ENCODE measurements at regions not wholly inside any gene's neighbourhood (a gene's known extent, or its start where the extent isn't known, plus 50 kb on each side); places are given as distances from the start of the nearest gene placed in this dataset.
"Not testable (repeated sequence)": the region's sequence is repeated elsewhere in the genome, so short reads cannot be mapped to it uniquely, and the experiment has no call there.

DNA sequence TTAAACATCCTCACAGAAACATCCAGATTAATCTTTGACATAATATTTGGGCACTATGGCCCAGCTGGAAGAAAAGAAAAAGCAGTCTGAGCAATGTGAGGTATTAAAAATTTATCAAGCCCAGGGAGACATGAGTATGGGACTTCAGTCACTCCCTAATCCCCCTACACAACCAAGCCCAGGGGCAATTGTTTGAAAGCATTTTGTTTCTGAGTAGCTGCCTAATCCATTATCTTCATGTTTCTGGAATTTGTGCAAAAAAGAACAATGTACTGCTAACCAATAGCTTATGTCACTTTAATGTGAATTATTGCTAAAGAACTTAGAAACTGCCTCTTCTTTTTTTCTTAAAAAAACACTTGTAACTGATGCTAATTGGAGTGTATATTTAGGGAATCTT is 360.7 kb downstream of the TEX13C start:
- DNase-seq, result no peak
- Histone ChIP-seq H3K4me3 (no peak overlapping the region), H3K36me3 (no peaks in the 10 kb centered on the region), H3K9me3 (replicated peaks) (no peaks in the 10 kb centered on the region), H3K27ac (no peak overlapping the region), H3K4me1 (no peaks in the 10 kb centered on the region), H3K27me3 (no peaks in the 10 kb centered on the region)

DNA sequence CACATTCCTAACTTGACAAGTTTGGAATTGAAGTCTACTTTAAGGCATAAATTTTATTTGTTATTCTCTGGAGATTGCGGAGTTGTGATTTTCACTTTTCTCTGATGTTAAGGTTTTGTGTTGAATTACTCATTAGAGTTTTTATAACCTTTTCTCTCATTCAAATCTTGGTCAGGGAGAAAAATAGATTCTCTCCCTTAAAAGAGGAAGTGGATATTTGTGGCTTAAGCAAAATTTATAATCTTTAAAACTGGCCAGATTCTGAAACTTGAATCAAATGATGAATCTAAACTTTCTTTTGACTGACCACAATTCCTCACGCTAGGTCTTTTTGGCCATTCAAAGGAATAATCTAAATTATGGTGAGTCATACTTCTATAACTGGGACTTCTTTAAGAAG is 361.4 kb downstream of the TEX13C start:
- Histone ChIP-seq H3K9me3 (replicated peaks) (no peaks in the 10 kb centered on the region), H3K4me1 (no peaks in the 10 kb centered on the region), H3K4me3 (no peak overlapping the region), H3K27ac (no peak overlapping the region), H3K36me3 (no peaks in the 10 kb centered on the region), H3K27me3 (no peaks in the 10 kb centered on the region)
- no peak for DNase-seq

DNA sequence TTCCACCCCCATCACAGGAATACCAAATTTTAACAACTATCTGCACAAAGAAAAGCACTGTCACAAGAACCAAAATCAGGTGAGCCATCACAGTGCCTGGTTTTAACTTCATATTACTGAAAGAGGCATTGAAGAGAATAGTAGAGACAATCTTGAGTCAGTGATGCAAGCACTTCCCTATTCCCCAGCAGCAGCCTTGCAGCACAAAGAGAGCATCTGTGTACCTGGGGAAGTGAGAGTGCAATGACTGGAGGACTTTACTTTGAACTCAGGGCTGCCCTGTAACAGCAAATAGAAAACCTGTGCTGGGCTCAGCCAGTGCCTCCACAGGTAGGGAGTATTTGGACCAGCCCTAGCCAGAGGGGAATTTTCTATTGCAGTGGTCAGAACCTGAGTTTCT is 361.8 kb downstream of the TEX13C start:
- Histone ChIP-seq H3K9me3 (replicated peaks) (no peaks in the 10 kb centered on the region), H3K27ac (no peak overlapping the region), H3K4me3 (no peak overlapping the region), H3K36me3 (no peaks in the 10 kb centered on the region), H3K27me3 (no peaks in the 10 kb centered on the region), H3K4me1 (no peaks in the 10 kb centered on the region)
- DNase-seq, result no peak

DNA sequence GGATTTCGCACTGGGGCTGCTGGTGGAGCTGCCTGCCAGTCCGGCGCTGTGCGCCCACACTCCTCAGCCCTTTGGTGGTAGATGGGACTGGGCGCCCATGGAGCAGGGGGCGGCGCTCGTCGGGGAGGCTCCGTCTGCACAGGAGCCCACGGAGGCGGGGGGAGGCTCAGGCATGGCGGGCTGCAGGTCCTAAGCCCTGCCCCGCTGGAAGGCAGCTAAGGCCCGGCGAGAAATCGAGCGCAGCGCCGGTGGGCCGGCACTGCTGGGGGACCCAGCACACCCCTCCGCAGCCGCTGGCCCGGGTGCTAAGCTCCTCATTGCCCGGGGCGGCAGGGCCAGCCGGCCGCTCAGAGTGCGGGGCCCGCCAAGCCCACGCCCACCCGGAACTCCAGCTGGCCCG is 370.9 kb downstream of the TEX13C start:
- not testable (repeated sequence) for H3K4me1 ChIP-seq; H3K4me3 ChIP-seq; H3K9me3 ChIP-seq (replicated peaks); H3K27me3 ChIP-seq; H3K36me3 ChIP-seq; H3K27ac ChIP-seq; DNase-seq

DNA sequence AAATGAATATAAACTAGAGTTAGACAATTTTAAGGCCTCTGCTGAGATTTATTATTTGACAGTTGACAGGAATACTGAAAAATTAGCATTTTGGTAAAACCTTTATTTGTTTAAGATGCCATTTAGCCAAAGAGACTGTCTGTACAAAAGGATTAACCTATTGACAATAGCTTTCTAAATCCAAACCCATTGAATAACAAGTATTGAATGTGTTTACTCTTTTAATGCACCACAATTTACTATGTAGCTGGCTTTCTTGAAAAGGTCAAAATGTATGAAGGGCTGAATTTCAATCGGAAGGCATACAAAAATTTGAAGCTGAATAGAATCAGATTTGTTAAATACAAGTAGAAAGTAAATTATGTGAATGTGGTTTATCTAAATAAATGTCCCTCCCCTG is 374.5 kb downstream of the TEX13C start:
- H3K4me1 ChIP-seq, result no peaks in the 10 kb centered on the region
- no peak for DNase-seq

DNA sequence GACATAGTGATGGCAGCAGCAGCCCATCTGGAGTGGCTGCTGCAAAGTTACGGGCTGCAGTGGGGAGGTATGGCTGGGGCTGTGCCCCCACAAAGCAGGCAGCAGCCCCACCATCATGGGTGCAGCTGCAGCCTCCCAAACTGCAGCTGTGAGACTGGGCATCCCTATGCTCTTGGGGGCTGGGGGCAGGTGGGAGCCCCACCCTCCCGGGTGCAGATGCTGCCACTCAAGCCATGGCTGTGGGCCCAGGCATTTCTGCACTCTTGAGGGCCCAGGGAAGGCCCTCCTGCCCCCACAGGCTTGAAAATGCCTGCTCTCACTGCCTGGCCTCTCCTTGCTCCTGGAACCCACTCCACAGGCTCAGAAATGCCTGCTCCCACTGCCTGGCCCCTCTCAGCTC is 389.4 kb downstream of the TEX13C start:
- H3K27me3 ChIP-seq, result no peaks in the 10 kb centered on the region
- no peak overlapping the region for H3K27ac ChIP-seq
- DNase-seq, result no peak
- no peaks in the 10 kb centered on the region for H3K9me3 ChIP-seq (replicated peaks)
- no peak overlapping the region for H3K4me3 ChIP-seq
- no peaks in the 10 kb centered on the region for H3K36me3 ChIP-seq
- no peaks in the 10 kb centered on the region for H3K4me1 ChIP-seq

More for the DNA sequence above, 374.5 kb downstream of the TEX13C start:
- Histone ChIP-seq H3K9me3 (replicated peaks) (no peaks in the 10 kb centered on the region), H3K36me3 (no peaks in the 10 kb centered on the region), H3K27me3 (no peaks in the 10 kb centered on the region), H3K4me3 (no peak overlapping the region), H3K27ac (no peak overlapping the region)

DNA sequence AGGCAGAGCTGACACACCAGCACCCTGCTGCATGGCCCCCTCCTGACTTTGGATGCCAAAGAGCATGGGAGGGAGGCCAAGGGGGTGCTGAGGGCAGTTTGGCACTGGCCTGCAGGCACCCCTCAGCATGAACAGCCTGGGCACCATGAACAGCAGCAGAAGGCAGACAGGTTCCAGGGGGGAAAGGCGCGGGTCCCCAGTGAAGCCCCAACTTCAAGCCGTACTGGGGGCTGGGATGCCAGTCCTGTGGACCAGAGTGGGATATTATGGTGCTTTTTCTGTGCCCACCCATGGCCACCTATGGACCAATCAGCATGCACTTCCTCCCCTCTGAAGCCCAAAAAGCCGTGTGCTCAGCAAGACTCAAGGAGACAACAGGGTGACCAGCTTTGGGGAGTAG is 389.9 kb downstream of the TEX13C start:
- Histone ChIP-seq H3K4me3 (no peak overlapping the region), H3K27ac (no peak overlapping the region), H3K36me3 (no peaks in the 10 kb centered on the region), H3K9me3 (replicated peaks) (no peaks in the 10 kb centered on the region), H3K4me1 (no peaks in the 10 kb centered on the region), H3K27me3 (no peaks in the 10 kb centered on the region)
- no peak for DNase-seq

DNA sequence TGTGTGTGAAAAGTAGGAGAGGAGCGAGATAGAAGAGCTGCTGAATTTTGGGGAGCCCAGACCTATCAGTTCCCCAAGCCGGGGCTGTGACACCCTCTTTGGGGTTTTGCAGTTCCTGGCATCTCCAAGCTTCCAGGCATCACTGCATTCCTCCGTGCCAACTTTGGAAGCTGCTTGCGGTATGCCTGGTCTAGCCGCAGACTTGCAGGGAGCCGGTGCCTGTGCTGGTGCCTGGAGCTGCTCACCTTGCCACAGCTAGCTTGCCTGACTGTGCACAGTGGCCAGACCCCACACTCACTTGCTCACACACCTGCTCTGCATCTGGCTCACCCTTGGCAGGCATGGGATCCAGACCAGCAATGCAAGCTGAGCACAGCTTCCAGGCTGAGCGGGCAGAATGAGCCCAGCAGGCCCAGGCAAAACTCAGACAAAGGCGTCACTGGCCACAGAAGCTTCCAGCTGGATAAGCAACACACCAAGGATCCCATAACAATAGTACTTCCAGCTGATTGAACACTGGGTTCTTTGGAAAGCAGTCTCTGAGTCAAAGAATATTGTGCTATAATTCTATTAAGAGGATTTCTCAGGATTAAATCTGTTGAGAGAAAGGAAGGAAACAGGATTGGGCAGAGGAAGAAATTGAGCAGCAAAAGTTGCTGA is 390.9 kb downstream of the TEX13C start:
- no peaks in the 10 kb centered on the region for H3K27me3 ChIP-seq
- H3K27ac ChIP-seq, result no peak overlapping the region
- H3K4me3 ChIP-seq, result no peak overlapping the region
- H3K9me3 ChIP-seq (replicated peaks), result no peaks in the 10 kb centered on the region
- no peaks in the 10 kb centered on the region for H3K4me1 ChIP-seq
- no peak for DNase-seq
- no peaks in the 10 kb centered on the region for H3K36me3 ChIP-seq

DNA sequence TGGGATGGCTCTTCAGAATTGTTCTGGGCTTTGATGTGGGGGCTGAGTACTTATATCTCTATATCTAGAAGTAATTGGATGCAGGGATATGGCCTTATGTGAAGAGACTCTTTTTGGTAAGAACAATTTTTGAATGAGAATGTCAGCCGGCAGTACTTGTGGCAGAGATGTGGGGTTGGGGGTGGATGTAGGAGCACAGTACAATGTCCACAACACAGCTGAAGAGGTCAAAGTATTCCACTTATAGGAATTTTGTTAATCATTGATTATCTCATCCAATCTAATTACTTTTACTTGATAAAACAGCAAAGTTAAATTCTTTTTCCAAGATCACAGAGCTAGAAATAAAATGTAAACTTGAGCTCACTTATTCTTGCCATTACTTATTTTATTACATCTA is 391.4 kb downstream of the TEX13C start:
- Histone ChIP-seq H3K27me3 (no peaks in the 10 kb centered on the region), H3K4me1 (no peaks in the 10 kb centered on the region), H3K4me3 (no peak overlapping the region), H3K36me3 (no peaks in the 10 kb centered on the region), H3K27ac (no peak overlapping the region), H3K9me3 (replicated peaks) (no peaks in the 10 kb centered on the region)
- no peak for DNase-seq

DNA sequence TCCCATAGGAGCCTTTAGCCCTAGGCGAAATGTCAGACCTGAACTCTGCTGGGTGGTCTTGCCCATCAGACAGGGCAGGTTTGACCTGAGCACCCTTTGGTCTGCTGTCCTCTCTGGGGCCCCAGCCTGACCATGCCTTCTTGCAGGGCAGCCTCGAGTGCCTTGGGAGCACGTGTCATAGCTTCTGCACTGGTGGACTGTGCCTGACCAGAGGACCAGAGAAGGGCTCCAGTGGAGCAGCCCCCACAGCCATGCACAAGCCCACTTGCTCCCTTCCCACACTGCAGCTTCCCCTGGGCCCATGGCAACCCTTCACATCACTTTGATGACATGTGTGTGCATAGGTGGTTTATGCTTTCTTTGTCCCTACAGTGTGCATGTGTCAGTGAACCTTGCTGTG is 394.0 kb downstream of the TEX13C start:
- Histone ChIP-seq H3K9me3 (replicated peaks) (no peaks in the 10 kb centered on the region), H3K27ac (no peak overlapping the region), H3K4me3 (no peak overlapping the region), H3K36me3 (no peaks in the 10 kb centered on the region), H3K27me3 (no peaks in the 10 kb centered on the region), H3K4me1 (no peaks in the 10 kb centered on the region)
- DNase-seq, result no peak

DNA sequence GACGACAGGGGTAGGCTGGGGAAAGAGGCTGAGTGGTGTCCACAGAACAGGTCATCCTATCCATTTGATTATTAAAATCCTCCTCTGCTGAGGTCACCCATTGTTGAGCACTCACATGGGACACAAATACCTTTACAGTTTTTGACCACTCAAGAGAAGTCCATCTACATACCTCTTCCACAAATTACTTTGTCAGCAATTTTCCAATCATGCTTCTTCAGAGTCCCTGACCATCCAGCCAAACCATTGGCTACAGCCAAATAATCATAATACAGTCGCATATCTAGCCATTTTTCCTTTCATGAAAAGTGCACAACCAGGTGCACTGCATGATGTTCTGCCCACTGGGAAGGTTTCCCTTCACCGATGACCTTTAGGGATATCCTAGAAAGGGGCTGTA is 407.4 kb downstream of the TEX13C start:
- Histone ChIP-seq H3K9me3 (replicated peaks) (no peaks in the 10 kb centered on the region), H3K27ac (no peak overlapping the region), H3K4me3 (no peak overlapping the region), H3K27me3 (no peaks in the 10 kb centered on the region), H3K4me1 (no peaks in the 10 kb centered on the region), H3K36me3 (no peaks in the 10 kb centered on the region)
- DNase-seq, result no peak

DNA sequence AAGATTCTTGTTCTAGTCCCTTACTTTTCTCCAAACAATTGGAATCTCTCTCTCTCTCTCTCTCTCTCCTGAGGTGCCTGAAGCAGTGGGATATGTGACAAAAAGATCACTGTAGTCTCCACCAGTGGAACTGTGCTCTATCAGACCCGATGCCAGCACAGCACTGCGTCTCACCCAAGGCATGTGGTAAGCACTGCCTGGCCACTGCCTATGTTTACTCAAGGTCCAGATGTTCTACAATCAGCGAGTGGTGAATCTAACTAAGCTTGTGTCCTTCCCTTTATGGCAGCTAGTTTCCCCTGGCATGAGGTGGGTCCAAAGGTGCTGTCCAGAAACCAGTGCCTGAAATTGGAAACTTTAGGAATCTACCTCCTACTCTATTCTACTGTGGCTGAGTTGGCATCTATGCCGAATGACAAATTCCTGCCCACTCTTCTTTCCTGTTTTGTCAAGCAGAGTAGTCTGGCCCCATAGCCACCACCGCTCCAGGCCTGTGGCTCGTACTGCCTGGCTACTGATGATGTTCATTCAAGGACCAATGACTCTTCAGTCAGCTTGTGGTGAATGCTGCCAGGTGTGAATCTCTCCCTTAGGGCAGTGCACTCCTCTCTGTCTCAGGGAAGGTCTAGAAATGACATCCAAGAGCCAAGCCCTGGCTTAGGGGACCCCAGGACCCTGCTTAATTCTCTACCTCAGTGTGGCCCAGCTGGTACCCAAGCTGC is 416.5 kb downstream of the TEX13C start:
- no peak for DNase-seq
- no peak overlapping the region for H3K4me3 ChIP-seq
- H3K27ac ChIP-seq, result no peak overlapping the region
- no peaks in the 10 kb centered on the region for H3K4me1 ChIP-seq
- H3K36me3 ChIP-seq, result no peaks in the 10 kb centered on the region
- no peaks in the 10 kb centered on the region for H3K27me3 ChIP-seq
- H3K9me3 ChIP-seq (replicated peaks), result no peaks in the 10 kb centered on the region

DNA sequence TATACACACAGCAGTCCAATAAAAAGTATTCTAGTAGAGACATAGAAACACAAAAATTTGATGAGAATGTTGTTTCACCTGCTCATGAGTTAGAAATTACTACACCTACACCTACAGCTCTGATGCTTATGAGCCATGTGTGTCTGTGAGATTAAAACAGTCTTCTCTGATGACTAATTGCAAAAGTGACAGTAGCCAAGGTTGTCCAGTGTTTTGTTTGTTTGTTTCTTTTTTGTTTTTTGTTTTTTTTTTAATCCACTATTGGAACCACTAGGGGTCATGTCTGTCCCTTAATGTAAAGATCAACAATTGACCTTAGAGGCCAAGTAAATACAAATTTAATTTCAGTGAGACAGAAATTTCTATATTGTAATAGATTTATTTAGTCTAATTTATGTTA is 423.1 kb downstream of the TEX13C start:
- H3K27ac ChIP-seq, result no peak overlapping the region
- no peak overlapping the region for H3K4me3 ChIP-seq
- DNase-seq, result no peak
- H3K9me3 ChIP-seq (replicated peaks), result 0 out of 2 replicates have a peak, but pooled peaks cover 3% of the 10 kb centered on the region
- no peaks in the 10 kb centered on the region for H3K36me3 ChIP-seq
- H3K4me1 ChIP-seq, result no peaks in the 10 kb centered on the region
- no peaks in the 10 kb centered on the region for H3K27me3 ChIP-seq

DNA sequence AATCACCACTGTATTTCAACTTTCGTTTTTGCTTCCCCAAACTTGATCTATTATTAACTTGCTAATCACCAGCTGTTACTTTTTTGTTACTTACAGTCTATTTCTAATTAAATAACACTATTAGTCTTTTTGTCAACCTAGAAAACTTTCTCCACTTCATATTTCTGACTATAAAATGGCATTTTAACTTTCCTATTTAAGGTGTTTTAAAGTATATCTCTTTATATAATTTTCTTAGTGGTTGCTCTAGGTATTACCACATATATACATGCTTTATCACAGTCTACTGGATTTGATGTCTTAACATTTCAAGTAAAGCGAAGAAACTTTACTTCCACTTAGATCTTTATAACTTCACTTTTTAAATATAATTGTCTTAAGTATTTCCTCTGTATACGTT is 421.2 kb downstream of the DCAF12L2 start:
- Histone ChIP-seq H3K27me3 (no peaks in the 10 kb centered on the region), H3K4me1 (no peaks in the 10 kb centered on the region), H3K36me3 (no peaks in the 10 kb centered on the region), H3K27ac (no peak overlapping the region), H3K4me3 (no peak overlapping the region), H3K9me3 (replicated peaks) (0 out of 2 replicates have a peak, but pooled peaks cover 3% of the 10 kb centered on the region)
- no peak for DNase-seq

DNA sequence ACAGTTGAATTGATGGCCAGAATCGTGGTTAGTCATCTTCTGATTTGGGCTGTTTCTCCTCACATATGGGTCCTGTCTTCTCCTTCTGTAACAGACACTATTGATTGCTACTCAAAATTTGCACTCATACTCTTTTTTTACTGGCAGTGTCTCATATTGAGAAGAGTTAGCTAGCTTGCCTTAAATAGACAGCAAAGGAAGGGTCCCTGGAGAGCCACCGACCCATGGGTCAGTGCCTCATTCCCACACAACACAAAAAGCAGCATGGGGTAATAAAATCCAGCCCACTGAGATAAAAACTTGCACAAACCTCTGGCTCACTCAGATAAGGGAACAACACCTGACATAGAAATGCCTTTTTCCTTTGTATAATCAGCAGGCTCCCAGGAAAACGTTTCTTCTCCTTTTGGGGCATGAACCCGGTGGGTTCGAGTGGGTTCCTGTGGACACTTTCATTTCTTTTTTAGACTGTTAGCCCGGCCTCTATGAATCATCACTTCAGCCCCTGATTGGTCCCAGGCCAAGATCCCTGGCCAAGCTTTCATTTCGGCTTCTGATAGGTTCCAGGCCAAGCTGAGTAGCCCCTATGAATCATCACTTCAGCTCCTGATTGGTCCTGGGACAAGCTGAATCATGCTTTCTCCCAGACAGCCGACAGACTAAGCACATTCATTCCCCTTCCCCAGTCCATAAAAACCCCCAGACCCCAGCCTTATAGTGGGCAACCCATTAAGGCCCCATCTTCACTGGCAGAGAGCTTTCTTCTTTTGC is 408.1 kb downstream of the DCAF12L2 start:
- Histone ChIP-seq H3K4me3 (peak overlapping the region; percentile 42), H3K9me3 (replicated peaks) (peaks cover 5% of the 10 kb centered on the region; the same call in 1 of the 2 replicates), H3K4me1 (no peaks in the 10 kb centered on the region), H3K27me3 (no peaks in the 10 kb centered on the region), H3K27ac (no peak overlapping the region), H3K36me3 (no peaks in the 10 kb centered on the region)
- DNase-seq, result peak; percentile 37 to 59
